GM18517 (cell line): ENCODE measurements at regions not wholly inside any gene's neighbourhood (a gene's known extent, or its start where the extent isn't known, plus 50 kb on each side); places are given as distances from the start of the nearest gene placed in this dataset.
A peak's percentile ranks its signal among the peaks of the same experiment; 100 is the strongest.
"Not testable (repeated sequence)": the region's sequence is repeated elsewhere in the genome, so short reads cannot be mapped to it uniquely, and the experiment has no call there.

ENCODE experiments used
- ATAC-seq: cut with Tn5 transposase; IDR thresholded peaks from one replicate; pipeline ENCODE4 v1.9.1; 2021; ENCODE audit warnings: mild to moderate bottlenecking, moderate library complexity; ENCODE audit not compliant: unreplicated experiment

GRCh38 chr6:79394690-79395089 is 142.5 kb downstream of the LCA5 start:
- no peak for ATAC-seq

- ATAC-seq: no peak
These were observed 145.1 kb downstream of the LCA5 start for GRCh38 chr6:79392094-79392493.

- no peak for ATAC-seq
These were observed 145.8 kb downstream of the LCA5 start for GRCh38 chr6:79391480-79391879.

DNA sequence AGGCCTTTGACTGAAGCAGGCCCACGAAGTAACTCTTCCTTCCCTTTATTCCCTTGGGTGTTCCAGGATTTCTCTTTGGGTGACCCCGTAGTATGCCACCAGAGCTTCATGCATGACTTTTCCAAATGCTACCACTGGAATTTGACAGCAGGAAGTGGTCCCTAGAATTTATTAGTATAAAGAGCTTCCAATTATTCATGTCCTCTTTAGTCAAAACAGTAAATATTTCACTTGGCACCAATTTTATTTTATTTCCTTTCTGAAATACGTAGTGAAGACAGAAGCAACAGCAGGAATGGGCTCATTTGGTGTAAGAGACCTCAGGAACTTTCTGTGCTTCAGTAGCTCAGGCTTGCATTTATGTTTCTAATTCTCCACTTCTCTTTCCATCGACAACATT is 151.3 kb downstream of the LCA5 start:
- ATAC-seq: no peak

DNA sequence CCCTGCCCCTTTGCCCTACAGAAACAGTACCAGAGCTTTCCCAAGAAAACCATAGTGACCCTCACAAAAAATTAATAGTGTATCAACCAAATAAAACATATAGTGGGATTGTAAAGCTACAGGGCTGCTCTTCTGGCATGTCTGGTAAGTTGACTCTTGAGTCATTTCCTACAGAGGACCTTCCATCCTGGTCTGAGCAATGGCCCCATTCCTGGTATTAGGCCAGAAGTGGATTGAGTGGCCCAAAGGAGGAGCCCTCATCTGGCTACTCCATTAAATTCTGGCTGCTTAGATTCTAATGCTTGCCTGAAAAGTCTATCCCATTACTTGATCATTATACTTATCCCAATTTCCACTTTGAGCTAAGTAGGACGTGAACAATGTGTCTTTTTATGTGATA is 150.9 kb upstream of the HMGN3 start:
- ATAC-seq: no peak

DNA sequence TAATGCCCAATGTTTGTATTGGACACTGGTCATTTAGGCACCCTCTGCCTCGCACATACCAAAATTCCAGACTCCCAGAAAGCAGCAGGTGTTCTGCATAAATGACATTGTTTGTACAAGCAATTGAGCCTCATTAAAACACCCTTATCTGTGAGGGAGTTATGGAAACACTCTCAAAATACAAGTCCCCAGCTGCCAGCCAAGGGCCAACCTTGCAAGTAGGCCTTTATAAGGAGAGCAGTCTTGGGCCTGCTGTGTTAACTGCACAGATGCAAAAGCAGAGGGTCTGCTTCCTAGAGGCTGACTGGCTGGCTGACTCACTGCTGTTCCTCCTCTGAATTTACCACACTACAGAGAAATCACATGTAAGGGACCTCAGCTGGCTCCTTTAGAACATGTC is 150.4 kb upstream of the HMGN3 start:
- ATAC-seq: no peak

GRCh38 chr6:79378957-79379356 is 144.5 kb upstream of the HMGN3 start:
- ATAC-seq: no peak

- ATAC-seq: peak; percentile 47
These were observed 143.4 kb upstream of the HMGN3 start for GRCh38 chr6:79377888-79378348.

GRCh38 chr6:79377047-79377446 is 142.6 kb upstream of the HMGN3 start:
- ATAC-seq: no peak

- ATAC-seq: no peak
These were observed 141.3 kb upstream of the HMGN3 start for GRCh38 chr6:79375635-79376337.

DNA sequence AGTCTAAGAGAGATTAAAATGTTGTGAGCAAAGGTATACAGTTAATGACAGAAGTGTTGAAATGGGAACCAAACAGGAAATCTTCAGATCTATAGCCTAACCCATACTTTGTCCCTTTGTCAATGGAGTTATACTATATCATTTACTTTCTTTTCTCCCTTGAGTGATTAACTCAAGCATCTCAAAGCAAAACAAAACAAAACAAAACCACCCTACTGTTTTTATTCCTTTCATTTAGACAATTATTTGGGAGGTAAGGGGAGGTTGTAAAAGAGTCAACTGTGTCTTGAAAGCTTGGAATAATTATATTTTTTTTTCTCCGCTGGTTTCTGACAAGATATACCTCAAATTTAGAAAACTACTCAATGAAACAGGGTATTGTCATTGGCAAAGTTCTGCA is 139.8 kb upstream of the HMGN3 start:
- ATAC-seq: no peak

GRCh38 chr6:79373880-79374279 is 139.4 kb upstream of the HMGN3 start:
- ATAC-seq: no peak

DNA sequence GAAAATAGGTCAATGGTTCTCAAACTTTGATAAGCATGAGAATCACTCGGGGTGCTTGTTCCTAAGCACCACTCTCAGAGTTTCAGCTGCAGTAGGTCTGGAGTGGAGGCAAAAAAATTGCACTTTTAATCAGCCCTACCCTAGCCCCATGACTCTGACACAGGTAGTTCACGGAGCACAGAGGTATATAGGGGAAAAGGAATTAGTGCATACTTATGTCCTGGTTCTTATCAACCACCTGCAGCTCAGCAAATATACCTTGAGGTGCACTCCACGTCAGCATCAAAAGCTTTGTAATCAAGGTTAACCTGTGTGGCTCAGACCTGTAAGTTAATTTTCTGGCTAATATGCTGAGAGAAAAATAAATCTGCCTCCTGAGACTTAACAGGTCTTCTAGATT is 138.8 kb upstream of the HMGN3 start:
- no peak for ATAC-seq

DNA sequence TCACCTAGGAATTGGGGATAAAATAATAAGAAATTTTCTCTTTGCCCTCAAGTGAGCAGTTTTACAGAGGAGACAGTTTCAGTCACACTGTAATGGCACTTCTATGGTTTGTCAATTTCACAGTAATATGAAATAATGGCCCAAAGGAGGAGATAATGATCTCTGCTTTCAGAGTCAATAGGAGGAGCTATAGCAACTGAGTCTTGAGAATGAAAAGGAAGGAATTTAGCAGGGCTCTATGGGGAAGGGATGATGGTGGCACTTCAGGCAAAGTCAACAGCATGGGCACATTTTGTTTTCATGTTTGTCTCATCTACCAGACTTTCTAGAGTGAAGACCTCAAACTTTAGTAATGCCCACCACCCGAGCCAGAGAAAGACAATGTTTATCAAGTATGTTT is 138.3 kb upstream of the HMGN3 start:
- no peak for ATAC-seq

GRCh38 chr6:79369026-79369425 is 134.5 kb upstream of the HMGN3 start:
- no peak for ATAC-seq

- not testable (repeated sequence) for ATAC-seq
These were observed 129.0 kb upstream of the HMGN3 start for GRCh38 chr6:79363441-79363840.

GRCh38 chr6:79361074-79361473 is 126.6 kb upstream of the HMGN3 start:
- ATAC-seq: not testable (repeated sequence)

DNA sequence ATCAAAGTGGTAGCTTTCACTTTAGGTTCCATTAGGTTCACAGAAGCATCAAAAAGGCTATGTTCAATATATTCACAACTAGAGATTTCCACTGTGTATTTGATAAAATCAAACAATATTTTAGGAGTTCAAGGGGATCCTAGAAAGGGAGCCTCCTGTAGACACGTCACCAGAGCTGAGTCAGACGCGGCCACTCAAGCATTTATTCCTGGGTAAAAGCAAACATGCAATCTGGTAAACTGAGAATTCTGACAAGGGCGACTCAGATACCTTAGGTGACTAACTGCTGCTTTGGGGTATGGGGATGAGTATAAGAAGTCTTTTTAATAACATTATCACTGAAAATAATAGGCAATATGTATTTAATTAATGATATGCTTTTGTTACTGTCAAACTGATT is 118.7 kb upstream of the HMGN3 start:
- ATAC-seq: no peak

DNA sequence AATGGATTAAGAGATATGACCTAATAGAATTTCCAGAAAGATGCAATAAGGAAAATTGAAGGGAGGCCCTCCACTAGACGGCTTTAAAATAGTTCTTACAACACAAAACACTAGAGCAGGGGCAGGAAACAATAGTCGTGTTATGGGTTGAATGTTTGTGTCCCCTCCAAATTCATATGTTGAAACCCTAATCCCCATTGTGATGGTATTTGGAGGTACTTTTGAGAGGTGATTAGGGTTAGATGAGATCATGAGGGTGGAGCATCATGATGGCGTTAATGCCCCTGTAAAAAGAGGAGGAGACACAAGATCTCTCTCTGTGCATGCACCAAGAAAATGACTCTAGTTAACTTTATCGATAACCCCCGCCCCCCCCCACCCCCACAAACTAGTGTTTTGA is 104.0 kb upstream of the HMGN3 start:
- no peak for ATAC-seq

GRCh38 chr6:79335133-79335674 is 100.7 kb upstream of the HMGN3 start:
- peak; percentile 84 for ATAC-seq

- no peak for ATAC-seq
These were observed 100.2 kb upstream of the HMGN3 start for GRCh38 chr6:79334674-79335073.

DNA sequence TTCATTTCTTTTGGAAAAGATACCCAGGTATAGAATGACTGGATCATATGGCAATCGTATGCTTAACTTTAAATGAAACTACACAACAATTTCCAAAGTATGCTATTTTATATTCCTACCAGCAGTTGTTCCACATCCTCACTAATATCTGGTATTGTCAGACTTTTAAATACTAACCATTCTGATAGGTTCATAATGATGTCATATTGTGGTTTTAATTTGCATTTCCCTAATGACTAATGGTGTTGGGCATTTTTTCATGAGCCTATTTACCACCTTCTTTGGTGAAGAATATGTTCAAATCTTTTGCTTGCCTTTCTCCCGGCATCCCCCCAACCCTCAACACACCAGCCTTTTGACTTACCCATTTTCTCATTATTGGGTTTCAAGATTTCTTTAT is 96.2 kb upstream of the HMGN3 start:
- no peak for ATAC-seq

DNA sequence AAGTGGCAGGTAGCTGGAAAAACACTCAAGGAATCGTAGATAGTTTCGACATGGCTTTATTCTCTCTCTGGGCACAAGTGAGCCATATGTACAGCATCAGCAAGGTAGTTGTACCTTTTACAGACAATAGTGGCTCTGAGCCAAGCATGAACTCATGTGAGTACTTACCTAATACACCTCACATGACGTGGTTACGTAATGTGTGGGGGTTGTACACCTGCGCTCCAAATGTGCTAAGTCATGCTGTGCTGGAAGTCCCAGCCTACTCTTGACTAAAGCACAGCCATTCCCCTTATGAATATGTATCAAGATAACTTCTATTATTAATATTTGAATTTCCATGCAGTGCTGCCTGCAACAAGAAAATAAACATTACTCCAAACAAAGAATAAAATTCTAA is 78.8 kb upstream of the HMGN3 start:
- no peak for ATAC-seq
